Activated CD4-positive, alpha-beta memory T cell treated with anti-CD3 and anti-CD28 coated beads, Interleukin-2, amount 10 ng/mL, durations not matched to agents 7 days and 5 days (primary cell): ENCODE measurements at regions not wholly inside any gene's neighbourhood (a gene's known extent, or its start where the extent isn't known, plus 50 kb on each side); places are given as distances from the start of the nearest gene placed in this dataset.

ENCODE experiments used
- CTCF ChIA-PET: fragments of 350-600 bp; sonication (Branson Sonifier 250); formaldehyde crosslinking; loops from one replicate; lab custom pipeline; 2021; ENCODE audit warnings: antibody characterized with exemption, inconsistent platforms; lab: Charles Lee
- POLR2A ChIA-PET: fragments of 350-600 bp; sonication (Branson Sonifier 250); formaldehyde crosslinking; loops from one replicate; lab custom pipeline; 2021; ENCODE audit warnings: antibody characterized with exemption; lab: Charles Lee
- DNase-seq: peaks from one replicate; pipeline ENCODE4 v3.0.0-alpha.2; 2020
- H3K27ac Mint-ChIP-seq: one replicate; pipeline ENCODE4 v1.8.0; 2021; ENCODE audit warnings: mild to moderate bottlenecking, mixed read lengths
- H3K27me3 Mint-ChIP-seq: one replicate; pipeline ENCODE4 v1.8.0; 2021; ENCODE audit warnings: mixed read lengths
- H3K36me3 Mint-ChIP-seq: one replicate; pipeline ENCODE4 v1.8.0; 2021; ENCODE audit warnings: low read depth, mixed read lengths
- H3K4me1 Mint-ChIP-seq: one replicate; pipeline ENCODE4 v1.8.0; 2021; ENCODE audit warnings: mixed read lengths
- H3K4me3 Mint-ChIP-seq: one replicate; pipeline ENCODE4 v1.8.0; 2021; ENCODE audit warnings: mild to moderate bottlenecking, mixed read lengths
- H3K9me3 Mint-ChIP-seq: one replicate; pipeline ENCODE4 v1.8.0; 2021; ENCODE audit warnings: mixed read lengths

- CTCF ChIA-PET: interaction anchor here (0.8 kb wide), 1 partner anchor 8 kb away, joined by 3 read pairs; no protein-coding TSS in a partner anchor
- POLR2A ChIA-PET: no interaction called here
- Mint-ChIP-seq H3K27ac (no peak overlapping the region), H3K27me3 (no peaks in the 10 kb centered on the region), H3K9me3 (no peaks in the 10 kb centered on the region), H3K36me3 (no peaks in the 10 kb centered on the region), H3K4me1 (no peaks in the 10 kb centered on the region), H3K4me3 (no peak overlapping the region)
- no peak for DNase-seq
Observed at GRCh38 chr3:24730173-24730572, 235.5 kb upstream of the THRB start.

- ChIA-PET POLR2A (no interaction called here), CTCF (no interaction called here)
- Mint-ChIP-seq H3K27me3 (no peaks in the 10 kb centered on the region), H3K27ac (no peak overlapping the region), H3K4me1 (no peaks in the 10 kb centered on the region), H3K36me3 (no peaks in the 10 kb centered on the region), H3K4me3 (no peak overlapping the region), H3K9me3 (no peaks in the 10 kb centered on the region)
- DNase-seq: no peak
Observed at GRCh38 chr3:24734019-24734418, 239.4 kb upstream of the THRB start.

- ChIA-PET POLR2A (no interaction called here), CTCF (no interaction called here)
- Mint-ChIP-seq H3K4me3 (no peak overlapping the region), H3K27ac (no peak overlapping the region), H3K36me3 (no peaks in the 10 kb centered on the region), H3K27me3 (no peaks in the 10 kb centered on the region), H3K9me3 (no peaks in the 10 kb centered on the region), H3K4me1 (no peaks in the 10 kb centered on the region)
- no peak for DNase-seq
Observed at GRCh38 chr3:24736701-24737100, 242.1 kb upstream of the THRB start.

- H3K36me3 Mint-ChIP-seq: no peaks in the 10 kb centered on the region
- no peak overlapping the region for H3K4me3 Mint-ChIP-seq
- DNase-seq: no peak
- CTCF ChIA-PET: no interaction called here
- no peaks in the 10 kb centered on the region for H3K9me3 Mint-ChIP-seq
- POLR2A ChIA-PET: no interaction called here
- H3K4me1 Mint-ChIP-seq: no peaks in the 10 kb centered on the region
- no peaks in the 10 kb centered on the region for H3K27me3 Mint-ChIP-seq
- no peak overlapping the region for H3K27ac Mint-ChIP-seq
Observed at GRCh38 chr3:24740326-24740725, 245.7 kb upstream of the THRB start.

- no peaks in the 10 kb centered on the region for H3K36me3 Mint-ChIP-seq
- H3K27ac Mint-ChIP-seq: no peak overlapping the region
- no peaks in the 10 kb centered on the region for H3K9me3 Mint-ChIP-seq
- H3K4me3 Mint-ChIP-seq: no peak overlapping the region
- no peaks in the 10 kb centered on the region for H3K4me1 Mint-ChIP-seq
- CTCF ChIA-PET: no interaction called here
- POLR2A ChIA-PET: no interaction called here
- H3K27me3 Mint-ChIP-seq: no peaks in the 10 kb centered on the region
- DNase-seq: no peak
Observed at GRCh38 chr3:24741506-24741905, 246.9 kb upstream of the THRB start.

- no peaks in the 10 kb centered on the region for H3K4me1 Mint-ChIP-seq
- CTCF ChIA-PET: no interaction called here
- no peak for DNase-seq
- no peak overlapping the region for H3K4me3 Mint-ChIP-seq
- H3K36me3 Mint-ChIP-seq: no peaks in the 10 kb centered on the region
- H3K27me3 Mint-ChIP-seq: no peaks in the 10 kb centered on the region
- no peaks in the 10 kb centered on the region for H3K9me3 Mint-ChIP-seq
- POLR2A ChIA-PET: no interaction called here
- H3K27ac Mint-ChIP-seq: no peak overlapping the region
Observed at GRCh38 chr3:24748520-24748919, 253.9 kb upstream of the THRB start.

- POLR2A ChIA-PET: no interaction called here
- no peaks in the 10 kb centered on the region for H3K36me3 Mint-ChIP-seq
- no peak for DNase-seq
- CTCF ChIA-PET: no interaction called here
- H3K27me3 Mint-ChIP-seq: no peaks in the 10 kb centered on the region
- H3K9me3 Mint-ChIP-seq: no peaks in the 10 kb centered on the region
- H3K4me3 Mint-ChIP-seq: no peak overlapping the region
- H3K27ac Mint-ChIP-seq: no peak overlapping the region
- H3K4me1 Mint-ChIP-seq: no peaks in the 10 kb centered on the region
Observed at GRCh38 chr3:24751020-24751419, 256.4 kb upstream of the THRB start.

- H3K4me1 Mint-ChIP-seq: no peaks in the 10 kb centered on the region
- CTCF ChIA-PET: no interaction called here
- no peaks in the 10 kb centered on the region for H3K27me3 Mint-ChIP-seq
- H3K27ac Mint-ChIP-seq: no peak overlapping the region
- H3K4me3 Mint-ChIP-seq: no peak overlapping the region
- peaks cover 2% of the 10 kb centered on the region for H3K9me3 Mint-ChIP-seq
- no peak for DNase-seq
- POLR2A ChIA-PET: no interaction called here
- H3K36me3 Mint-ChIP-seq: no peaks in the 10 kb centered on the region
Observed at GRCh38 chr3:24756101-24756888, 261.6 kb upstream of the THRB start.

GRCh38 chr3:24763393-24763792 lies 268.7 kb upstream of the THRB start:
- Mint-ChIP-seq H3K27ac (no peak overlapping the region), H3K27me3 (no peaks in the 10 kb centered on the region), H3K4me3 (no peak overlapping the region), H3K4me1 (no peaks in the 10 kb centered on the region), H3K36me3 (no peaks in the 10 kb centered on the region), H3K9me3 (no peaks in the 10 kb centered on the region)
- CTCF ChIA-PET: interaction anchor here (0.6 kb wide), 1 partner anchor 131 kb away, joined by 3 read pairs; no protein-coding TSS in a partner anchor
- DNase-seq: no peak
- POLR2A ChIA-PET: no interaction called here

GRCh38 chr3:24764236-24764915 lies 269.7 kb upstream of the THRB start:
- H3K4me3 Mint-ChIP-seq: no peak overlapping the region
- CTCF ChIA-PET: no interaction called here

GRCh38 chr3:24765399-24765798 lies 270.7 kb upstream of the THRB start:
- Mint-ChIP-seq H3K27me3 (no peaks in the 10 kb centered on the region), H3K9me3 (no peaks in the 10 kb centered on the region), H3K27ac (no peak overlapping the region), H3K4me1 (no peaks in the 10 kb centered on the region), H3K36me3 (no peaks in the 10 kb centered on the region), H3K4me3 (no peak overlapping the region)
- ChIA-PET CTCF (no interaction called here), POLR2A (no interaction called here)
- DNase-seq: no peak

More at GRCh38 chr3:24764236-24764915, 269.7 kb upstream of the THRB start:
- Mint-ChIP-seq H3K9me3 (no peaks in the 10 kb centered on the region), H3K27me3 (no peaks in the 10 kb centered on the region), H3K4me1 (no peaks in the 10 kb centered on the region), H3K36me3 (no peaks in the 10 kb centered on the region), H3K27ac (no peak overlapping the region)
- no peak for DNase-seq
- POLR2A ChIA-PET: no interaction called here

GRCh38 chr3:24769918-24770317 lies 275.3 kb upstream of the THRB start:
- no peaks in the 10 kb centered on the region for H3K27me3 Mint-ChIP-seq
- H3K36me3 Mint-ChIP-seq: no peaks in the 10 kb centered on the region
- H3K27ac Mint-ChIP-seq: no peak overlapping the region
- no peak for DNase-seq
- ChIA-PET POLR2A (no interaction called here), CTCF (no interaction called here)
- H3K4me1 Mint-ChIP-seq: no peaks in the 10 kb centered on the region
- H3K9me3 Mint-ChIP-seq: no peaks in the 10 kb centered on the region
- H3K4me3 Mint-ChIP-seq: no peak overlapping the region

GRCh38 chr3:24773798-24774197 lies 279.1 kb upstream of the THRB start:
- Mint-ChIP-seq H3K4me3 (no peak overlapping the region), H3K36me3 (no peaks in the 10 kb centered on the region), H3K9me3 (no peaks in the 10 kb centered on the region), H3K27ac (no peak overlapping the region), H3K27me3 (no peaks in the 10 kb centered on the region), H3K4me1 (no peaks in the 10 kb centered on the region)
- POLR2A ChIA-PET: no interaction called here
- no peak for DNase-seq
- CTCF ChIA-PET: interaction anchor here (1.2 kb wide), 1 partner anchor 260 kb away, joined by 3 read pairs; no protein-coding TSS in a partner anchor

GRCh38 chr3:24780991-24781390 lies 286.3 kb upstream of the THRB start:
- no peak for DNase-seq
- no peaks in the 10 kb centered on the region for H3K4me1 Mint-ChIP-seq
- no peak overlapping the region for H3K27ac Mint-ChIP-seq
- CTCF ChIA-PET: no interaction called here
- POLR2A ChIA-PET: no interaction called here
- H3K27me3 Mint-ChIP-seq: no peaks in the 10 kb centered on the region
- H3K36me3 Mint-ChIP-seq: no peaks in the 10 kb centered on the region
- peaks cover 11% of the 10 kb centered on the region for H3K9me3 Mint-ChIP-seq
- no peak overlapping the region for H3K4me3 Mint-ChIP-seq
